Endothelial cell (in vitro differentiated cells): ENCODE measurements at regions not wholly inside any gene's neighbourhood (a gene's known extent, or its start where the extent isn't known, plus 50 kb on each side); places are given as distances from the start of the nearest gene placed in this dataset.

Source experiments
- DNase-seq: peaks from one replicate; pipeline ENCODE4 v3.0.0; 2021; ENCODE audit warnings: low spot score
- H3K27ac Mint-ChIP-seq: one replicate; pipeline ENCODE4 v1.8.0; 2021; ENCODE audit warnings: mixed read lengths, inconsistent platforms; ENCODE audit not compliant: unreplicated experiment
- H3K27me3 Mint-ChIP-seq: one replicate; pipeline ENCODE4 v1.8.0; 2021; ENCODE audit warnings: mild to moderate bottlenecking, moderate library complexity, mixed read lengths, inconsistent platforms; ENCODE audit not compliant: unreplicated experiment
- H3K36me3 Mint-ChIP-seq: one replicate; pipeline ENCODE4 v1.8.0; 2021; ENCODE audit warnings: mild to moderate bottlenecking, low read depth, mixed read lengths, inconsistent platforms; ENCODE audit not compliant: unreplicated experiment
- H3K4me1 Mint-ChIP-seq: one replicate; pipeline ENCODE4 v1.8.0; 2021; ENCODE audit warnings: mild to moderate bottlenecking, mixed read lengths, inconsistent platforms; ENCODE audit not compliant: unreplicated experiment
- H3K4me3 Mint-ChIP-seq: one replicate; pipeline ENCODE4 v1.8.0; 2021; ENCODE audit warnings: mild to moderate bottlenecking, mixed read lengths, inconsistent platforms; ENCODE audit not compliant: unreplicated experiment
- H3K9me3 Mint-ChIP-seq: one replicate; pipeline ENCODE4 v1.8.0; 2021; ENCODE audit warnings: mixed read lengths, inconsistent platforms; ENCODE audit not compliant: unreplicated experiment
- TF ChIP-seq, protein P1 (sequence below): fragments of 200-600 bp; sonication (generic); IDR thresholded peaks from one replicate; pipeline ENCODE4 v1.5.0; 2021; ENCODE audit warnings: antibody characterized with exemption; ENCODE audit not compliant: unreplicated experiment

DNA sequence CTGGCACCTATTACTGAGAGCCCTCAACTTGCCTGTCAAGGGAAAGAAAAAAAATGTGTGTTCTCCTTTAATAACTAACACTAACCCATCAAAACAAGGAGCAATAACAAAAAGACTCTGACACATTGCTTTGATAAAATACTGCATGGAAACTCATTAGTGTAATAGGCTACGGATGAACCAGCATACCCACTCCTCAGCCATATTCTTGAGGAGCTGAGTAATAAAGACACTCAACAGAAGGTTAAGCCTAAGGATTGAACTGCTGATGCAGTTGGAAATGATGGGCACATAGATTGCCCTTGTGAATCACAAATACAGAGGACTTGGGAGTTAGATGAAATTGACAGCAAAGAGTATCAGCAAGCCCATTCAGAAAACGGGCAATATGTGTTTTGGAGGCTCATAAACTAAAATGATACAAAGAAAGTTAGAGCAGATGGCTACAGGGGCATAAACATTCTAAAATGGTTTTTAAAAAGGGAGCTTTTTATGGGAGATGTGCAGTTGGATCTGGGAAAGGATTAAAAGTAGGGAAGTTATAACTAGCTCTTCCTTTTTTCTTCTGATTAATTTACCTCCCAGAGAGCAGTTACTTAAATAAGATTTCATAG, 447.6 kb upstream of the IL12A start:
- no peak overlapping the region for H3K27ac Mint-ChIP-seq
- H3K36me3 Mint-ChIP-seq = no peaks in the 10 kb centered on the region
- H3K4me1 Mint-ChIP-seq = no peaks in the 10 kb centered on the region
- H3K27me3 Mint-ChIP-seq = no peaks in the 10 kb centered on the region
- TF ChIP-seq, protein P1, sequence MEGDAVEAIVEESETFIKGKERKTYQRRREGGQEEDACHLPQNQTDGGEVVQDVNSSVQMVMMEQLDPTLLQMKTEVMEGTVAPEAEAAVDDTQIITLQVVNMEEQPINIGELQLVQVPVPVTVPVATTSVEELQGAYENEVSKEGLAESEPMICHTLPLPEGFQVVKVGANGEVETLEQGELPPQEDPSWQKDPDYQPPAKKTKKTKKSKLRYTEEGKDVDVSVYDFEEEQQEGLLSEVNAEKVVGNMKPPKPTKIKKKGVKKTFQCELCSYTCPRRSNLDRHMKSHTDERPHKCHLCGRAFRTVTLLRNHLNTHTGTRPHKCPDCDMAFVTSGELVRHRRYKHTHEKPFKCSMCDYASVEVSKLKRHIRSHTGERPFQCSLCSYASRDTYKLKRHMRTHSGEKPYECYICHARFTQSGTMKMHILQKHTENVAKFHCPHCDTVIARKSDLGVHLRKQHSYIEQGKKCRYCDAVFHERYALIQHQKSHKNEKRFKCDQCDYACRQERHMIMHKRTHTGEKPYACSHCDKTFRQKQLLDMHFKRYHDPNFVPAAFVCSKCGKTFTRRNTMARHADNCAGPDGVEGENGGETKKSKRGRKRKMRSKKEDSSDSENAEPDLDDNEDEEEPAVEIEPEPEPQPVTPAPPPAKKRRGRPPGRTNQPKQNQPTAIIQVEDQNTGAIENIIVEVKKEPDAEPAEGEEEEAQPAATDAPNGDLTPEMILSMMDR = no peak
- H3K4me3 Mint-ChIP-seq = no peak overlapping the region
- no peaks in the 10 kb centered on the region for H3K9me3 Mint-ChIP-seq
- DNase-seq = no peak

DNA sequence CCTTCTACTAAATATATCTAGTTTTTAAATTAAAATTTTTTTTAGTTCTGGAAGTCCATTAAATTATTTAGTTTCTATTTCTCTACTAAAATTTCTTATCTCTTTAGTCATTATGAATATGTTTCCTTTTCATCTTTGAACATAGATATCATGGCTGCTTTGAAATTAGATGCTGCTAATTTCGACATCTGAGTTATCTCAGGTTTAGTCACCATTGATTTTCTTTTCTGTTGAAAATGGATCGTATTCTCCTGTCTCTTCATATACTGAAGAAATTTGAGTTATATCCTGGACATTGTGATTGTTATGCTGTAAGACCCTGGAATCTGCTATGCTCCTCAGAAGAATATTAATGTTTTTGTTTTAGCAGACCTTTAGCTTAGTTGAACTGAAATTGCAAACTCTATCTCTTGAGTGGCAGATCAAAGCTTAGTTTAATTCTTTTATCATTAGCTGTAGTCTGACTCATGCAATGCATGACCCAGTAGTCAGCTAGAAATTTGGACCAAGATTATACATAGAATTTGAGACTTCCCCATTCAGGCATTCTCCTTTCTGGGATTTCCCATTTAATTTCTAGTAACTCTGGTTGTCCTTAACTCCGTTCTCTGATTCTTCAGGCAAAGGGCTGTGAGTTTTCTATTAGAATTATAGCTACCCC, 439.8 kb upstream of the IL12A start:
- no peaks in the 10 kb centered on the region for H3K36me3 Mint-ChIP-seq
- H3K9me3 Mint-ChIP-seq = no peaks in the 10 kb centered on the region
- no peak for DNase-seq
- no peak overlapping the region for H3K27ac Mint-ChIP-seq
- H3K4me3 Mint-ChIP-seq = no peak overlapping the region
- no peaks in the 10 kb centered on the region for H3K4me1 Mint-ChIP-seq
- no peaks in the 10 kb centered on the region for H3K27me3 Mint-ChIP-seq
- TF ChIP-seq, protein P1 = no peak

DNA sequence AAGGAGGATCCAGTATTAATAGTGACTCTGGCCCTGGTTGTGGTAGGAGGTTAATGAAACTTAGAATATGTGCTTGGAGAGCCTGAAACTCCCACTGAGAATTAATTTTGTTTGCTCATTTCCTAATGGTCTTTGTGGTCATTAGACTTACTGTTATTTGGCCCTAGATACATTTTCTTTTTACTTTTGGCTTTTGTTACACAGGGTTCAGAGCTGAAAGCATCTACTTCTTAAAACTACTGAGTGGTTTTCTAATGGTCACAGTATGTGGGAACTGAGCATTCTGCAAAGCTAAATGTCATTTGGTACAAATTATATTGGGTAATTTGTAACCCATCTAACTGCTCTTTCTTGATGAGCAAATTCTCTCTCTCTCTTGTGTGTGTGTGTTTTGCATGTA, 433.4 kb upstream of the IL12A start:
- no peak overlapping the region for H3K4me3 Mint-ChIP-seq
- H3K27ac Mint-ChIP-seq = no peak overlapping the region
- H3K36me3 Mint-ChIP-seq = no peaks in the 10 kb centered on the region
- H3K4me1 Mint-ChIP-seq = peaks cover 5% of the 10 kb centered on the region
- H3K27me3 Mint-ChIP-seq = peaks cover 2% of the 10 kb centered on the region
- H3K9me3 Mint-ChIP-seq = no peaks in the 10 kb centered on the region
- TF ChIP-seq, protein P1 = no peak
- DNase-seq = no peak

DNA sequence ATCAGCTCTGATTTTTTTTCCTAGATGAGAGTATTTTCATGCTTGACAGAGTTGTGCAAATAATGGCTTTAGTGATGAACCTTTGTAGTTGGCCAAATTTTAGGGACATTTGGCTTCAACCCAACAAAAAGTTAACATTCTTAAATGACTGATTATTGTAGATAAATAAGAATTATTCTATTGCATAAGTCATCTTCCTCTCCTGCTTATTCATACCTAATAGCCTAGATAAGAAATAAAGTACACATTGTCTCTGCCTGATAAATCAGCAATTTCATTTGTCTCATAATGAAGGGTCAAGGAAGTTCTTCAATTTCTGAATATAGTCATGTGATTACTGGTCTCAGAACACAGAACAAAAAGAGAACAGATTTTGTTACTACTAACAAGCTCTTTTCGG, 428.9 kb upstream of the IL12A start:
- Mint-ChIP-seq H3K27ac (no peak overlapping the region), H3K4me1 (peaks cover 6% of the 10 kb centered on the region), H3K36me3 (no peaks in the 10 kb centered on the region), H3K27me3 (peaks cover 2% of the 10 kb centered on the region), H3K9me3 (no peaks in the 10 kb centered on the region), H3K4me3 (no peak overlapping the region)
- TF ChIP-seq, protein P1 = no peak
- DNase-seq = no peak

DNA sequence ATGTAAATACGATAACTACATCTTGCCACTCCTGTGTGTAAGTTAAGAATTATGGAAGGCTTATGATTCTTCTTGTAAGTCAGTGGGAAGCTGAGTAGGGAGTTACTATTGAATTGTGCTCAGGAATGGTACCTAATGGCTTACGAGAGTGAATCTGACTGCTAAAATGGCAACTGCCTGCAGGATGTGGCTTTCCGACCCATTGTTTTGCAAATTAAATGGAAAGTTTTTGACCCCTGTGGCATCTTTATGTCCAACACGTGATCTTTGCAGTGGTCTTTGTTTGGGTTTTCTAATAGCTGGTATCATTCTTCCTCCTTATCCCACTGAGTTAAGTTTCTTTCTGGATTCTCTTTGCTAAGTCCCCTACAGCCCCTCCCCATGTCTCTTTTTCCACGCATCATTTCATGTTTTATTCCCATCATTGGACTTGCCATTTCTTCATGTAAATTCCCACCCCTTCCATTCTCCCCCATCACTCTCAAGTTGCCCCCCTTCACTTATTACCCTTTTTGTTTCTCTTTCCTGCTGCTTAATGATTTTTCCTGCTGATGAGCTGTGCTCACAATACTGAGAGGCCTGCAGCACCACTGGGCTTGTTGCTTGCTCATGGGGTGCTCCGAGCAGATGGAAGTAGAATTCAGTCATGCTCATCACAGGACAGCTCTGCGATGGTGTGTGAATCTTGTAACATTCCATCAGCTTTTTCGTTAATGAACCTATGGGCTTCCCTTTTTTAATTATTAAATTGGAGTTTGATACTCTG, 428.2 kb upstream of the IL12A start:
- Mint-ChIP-seq H3K4me3 (no peak overlapping the region), H3K27me3 (peaks cover 2% of the 10 kb centered on the region), H3K9me3 (no peaks in the 10 kb centered on the region), H3K27ac (no peak overlapping the region), H3K36me3 (no peaks in the 10 kb centered on the region), H3K4me1 (peaks cover 5% of the 10 kb centered on the region)
- no peak for DNase-seq
- TF ChIP-seq, protein P1 = no peak
